ENCODE measurements at regions not wholly inside any gene's neighbourhood (a gene's known extent, or its start where the extent isn't known, plus 50 kb on each side); places are given as distances from the start of the nearest gene placed in this dataset.
"Not testable (repeated sequence)": the region's sequence is repeated elsewhere in the genome, so short reads cannot be mapped to it uniquely, and the experiment has no call there.

- DNase-seq: no peak
Observed at GRCh38 chr17:31609996-31610910, 218.8 kb downstream of the RAB11FIP4 start.

- no peak for DNase-seq
Observed at GRCh38 chr17:31609331-31609730, 217.9 kb downstream of the RAB11FIP4 start.

- no peak for DNase-seq
Observed at GRCh38 chr17:31608659-31609254, 217.3 kb downstream of the RAB11FIP4 start.

GRCh38 chr17:31605761-31606160, 214.3 kb downstream of the RAB11FIP4 start:
- no peak for DNase-seq

GRCh38 chr17:31604936-31605335, 213.5 kb downstream of the RAB11FIP4 start:
- no peak for DNase-seq

GRCh38 chr17:31600144-31600543, 208.7 kb downstream of the RAB11FIP4 start:
- not testable (repeated sequence) for DNase-seq

GRCh38 chr17:31598921-31599571, 207.6 kb downstream of the RAB11FIP4 start:
- no peak for DNase-seq

GRCh38 chr17:31598399-31598782, 206.9 kb downstream of the RAB11FIP4 start:
- DNase-seq: no peak

GRCh38 chr17:31597646-31598398, 206.3 kb downstream of the RAB11FIP4 start:
- no peak for DNase-seq

- DNase-seq: no peak
Observed at GRCh38 chr17:31596382-31597323, 205.2 kb downstream of the RAB11FIP4 start.

GRCh38 chr17:31595666-31596381, 204.3 kb downstream of the RAB11FIP4 start:
- DNase-seq: no peak

GRCh38 chr17:31595076-31595475, 203.6 kb downstream of the RAB11FIP4 start:
- DNase-seq: no peak

GRCh38 chr17:31594416-31594815, 202.9 kb downstream of the RAB11FIP4 start:
- DNase-seq: no peak

GRCh38 chr17:31593806-31594205, 202.3 kb downstream of the RAB11FIP4 start:
- DNase-seq: no peak

GRCh38 chr17:31591924-31592323, 200.4 kb downstream of the RAB11FIP4 start:
- DNase-seq: no peak

- DNase-seq: no peak
Observed at GRCh38 chr17:31588512-31588911, 197.0 kb downstream of the RAB11FIP4 start.

GRCh38 chr17:31588034-31588433, 196.6 kb downstream of the RAB11FIP4 start:
- DNase-seq: no peak
